ENCODE measurements at regions not wholly inside any gene's neighbourhood (a gene's known extent, or its start where the extent isn't known, plus 50 kb on each side); places are given as distances from the start of the nearest gene placed in this dataset.

DNA sequence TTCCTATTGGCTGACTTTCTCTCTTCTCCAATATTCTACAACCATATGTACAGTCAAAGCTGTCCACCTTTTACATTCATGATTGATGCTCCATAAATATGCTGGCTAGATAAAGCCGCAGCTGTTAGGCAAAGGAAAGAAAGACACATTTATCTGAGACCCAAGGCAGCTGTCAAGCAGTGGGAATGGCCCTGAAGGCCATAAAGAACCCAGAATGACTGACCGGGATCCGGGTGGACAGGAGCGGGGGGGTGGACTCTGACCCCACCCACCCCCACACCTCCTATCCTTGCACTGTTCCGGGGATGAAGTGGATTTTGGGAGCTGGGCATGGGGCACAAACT lies 116.4 kb downstream of the RTP5 start:
- Mint-ChIP-seq H3K4me3 (no peak overlapping the region), H3K27me3 (ENCODE audit: low read depth) (peaks cover 3% of the 10 kb centered on the region), H3K36me3 (no peaks in the 10 kb centered on the region), H3K27ac (no peak overlapping the region), H3K4me1 (no peaks in the 10 kb centered on the region), H3K9me3 (peaks cover 15% of the 10 kb centered on the region)
- no peak for DNase-seq (ENCODE audit: low spot score in 2 of 2, unreplicated experiment in 2 of 2)
- TF ChIP-seq, protein P1, sequence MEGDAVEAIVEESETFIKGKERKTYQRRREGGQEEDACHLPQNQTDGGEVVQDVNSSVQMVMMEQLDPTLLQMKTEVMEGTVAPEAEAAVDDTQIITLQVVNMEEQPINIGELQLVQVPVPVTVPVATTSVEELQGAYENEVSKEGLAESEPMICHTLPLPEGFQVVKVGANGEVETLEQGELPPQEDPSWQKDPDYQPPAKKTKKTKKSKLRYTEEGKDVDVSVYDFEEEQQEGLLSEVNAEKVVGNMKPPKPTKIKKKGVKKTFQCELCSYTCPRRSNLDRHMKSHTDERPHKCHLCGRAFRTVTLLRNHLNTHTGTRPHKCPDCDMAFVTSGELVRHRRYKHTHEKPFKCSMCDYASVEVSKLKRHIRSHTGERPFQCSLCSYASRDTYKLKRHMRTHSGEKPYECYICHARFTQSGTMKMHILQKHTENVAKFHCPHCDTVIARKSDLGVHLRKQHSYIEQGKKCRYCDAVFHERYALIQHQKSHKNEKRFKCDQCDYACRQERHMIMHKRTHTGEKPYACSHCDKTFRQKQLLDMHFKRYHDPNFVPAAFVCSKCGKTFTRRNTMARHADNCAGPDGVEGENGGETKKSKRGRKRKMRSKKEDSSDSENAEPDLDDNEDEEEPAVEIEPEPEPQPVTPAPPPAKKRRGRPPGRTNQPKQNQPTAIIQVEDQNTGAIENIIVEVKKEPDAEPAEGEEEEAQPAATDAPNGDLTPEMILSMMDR (IDR thresholded peaks at IDR 0.05; ENCODE audit: unreplicated experiment): no peak

DNA sequence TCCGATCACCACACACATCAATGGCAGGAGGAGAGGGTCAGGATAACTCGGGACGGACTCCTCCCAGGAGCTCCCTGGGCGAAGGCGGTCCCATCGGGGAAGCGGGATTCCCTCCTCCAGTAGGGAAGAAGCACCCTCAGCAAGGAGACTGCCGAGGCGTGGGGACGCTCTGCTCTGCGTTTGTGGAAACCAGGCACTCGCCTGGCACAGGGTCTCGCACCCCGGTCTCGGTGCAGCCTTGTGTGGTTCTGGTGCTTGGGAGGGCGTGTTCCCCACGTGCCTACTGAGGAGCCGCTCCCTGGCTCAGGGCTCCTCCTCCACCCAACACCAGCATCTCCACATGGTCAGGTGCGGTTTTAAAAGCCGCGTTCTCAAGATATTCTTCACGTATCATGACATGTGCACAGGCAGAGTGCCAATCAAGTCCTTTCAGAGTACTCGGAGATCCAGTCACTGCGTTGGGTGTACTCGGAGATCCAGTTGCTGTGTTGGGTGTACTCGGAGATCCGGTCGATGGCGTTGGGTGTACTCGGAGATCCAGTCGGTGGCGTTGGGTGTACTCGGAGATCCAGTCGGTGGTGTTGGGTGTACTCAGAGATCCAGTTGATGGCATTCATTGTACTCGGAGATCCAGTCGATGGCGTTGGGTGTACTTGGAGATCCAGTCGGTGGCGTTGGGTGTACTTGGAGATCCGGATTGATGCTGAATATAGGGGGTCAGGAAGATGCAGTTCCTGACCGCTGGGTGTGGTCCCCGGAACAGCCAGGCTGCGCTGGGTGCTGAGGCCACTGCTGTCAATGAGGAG lies 117.5 kb downstream of the RTP5 start:
- H3K9me3 Mint-ChIP-seq: peaks cover 15% of the 10 kb centered on the region
- H3K36me3 Mint-ChIP-seq: no peaks in the 10 kb centered on the region
- TF ChIP-seq, protein P1 (IDR thresholded peaks at IDR 0.05; ENCODE audit: unreplicated experiment): no peak

GRCh38 chr2:241987726-241988125 lies 118.2 kb downstream of the RTP5 start:
- Mint-ChIP-seq H3K4me3 (no peak overlapping the region), H3K27ac (no peak overlapping the region), H3K27me3 (ENCODE audit: low read depth) (peaks cover 3% of the 10 kb centered on the region), H3K4me1 (no peaks in the 10 kb centered on the region), H3K36me3 (no peaks in the 10 kb centered on the region), H3K9me3 (peaks cover 15% of the 10 kb centered on the region)
- TF ChIP-seq, protein P1 (IDR thresholded peaks at IDR 0.05; ENCODE audit: unreplicated experiment): no peak
- peak in 1 of 2 experiments; percentile 33 for DNase-seq (ENCODE audit: low spot score in 2 of 2, unreplicated experiment in 2 of 2)

More for the DNA sequence above, 117.5 kb downstream of the RTP5 start:
- peak in 1 of 2 experiments; percentile 16 for DNase-seq (ENCODE audit: low spot score in 2 of 2, unreplicated experiment in 2 of 2)
- Mint-ChIP-seq H3K27me3 (ENCODE audit: low read depth) (peaks cover 3% of the 10 kb centered on the region), H3K4me3 (no peak overlapping the region), H3K4me1 (no peaks in the 10 kb centered on the region), H3K27ac (no peak overlapping the region)

DNA sequence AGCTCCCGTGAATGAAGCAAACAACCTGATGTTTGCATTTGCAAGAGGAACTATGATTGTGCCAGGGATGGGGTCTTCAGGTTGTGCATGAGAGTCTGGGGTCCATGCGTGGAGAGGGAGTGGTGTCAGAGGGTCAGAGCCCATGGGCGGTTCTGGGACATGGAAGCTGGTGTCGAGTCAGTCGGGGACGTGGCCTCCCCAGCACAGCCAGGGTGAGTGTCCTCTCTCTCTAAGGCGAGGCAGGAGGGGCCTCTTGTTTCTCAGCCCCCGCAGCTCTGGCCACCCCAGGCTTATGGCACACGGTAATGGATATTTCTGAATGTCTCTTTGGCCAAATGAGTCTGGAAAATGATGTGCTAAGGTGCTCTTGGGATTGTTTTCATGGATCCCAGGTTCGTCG lies 118.6 kb downstream of the RTP5 start:
- Mint-ChIP-seq H3K4me1 (no peaks in the 10 kb centered on the region), H3K27ac (no peak overlapping the region), H3K27me3 (ENCODE audit: low read depth) (peaks cover 3% of the 10 kb centered on the region), H3K36me3 (no peaks in the 10 kb centered on the region), H3K4me3 (no peak overlapping the region), H3K9me3 (peaks cover 15% of the 10 kb centered on the region)
- DNase-seq (ENCODE audit: low spot score in 2 of 2, unreplicated experiment in 2 of 2): no peak
- TF ChIP-seq, protein P1 (IDR thresholded peaks at IDR 0.05; ENCODE audit: unreplicated experiment): no peak

DNA sequence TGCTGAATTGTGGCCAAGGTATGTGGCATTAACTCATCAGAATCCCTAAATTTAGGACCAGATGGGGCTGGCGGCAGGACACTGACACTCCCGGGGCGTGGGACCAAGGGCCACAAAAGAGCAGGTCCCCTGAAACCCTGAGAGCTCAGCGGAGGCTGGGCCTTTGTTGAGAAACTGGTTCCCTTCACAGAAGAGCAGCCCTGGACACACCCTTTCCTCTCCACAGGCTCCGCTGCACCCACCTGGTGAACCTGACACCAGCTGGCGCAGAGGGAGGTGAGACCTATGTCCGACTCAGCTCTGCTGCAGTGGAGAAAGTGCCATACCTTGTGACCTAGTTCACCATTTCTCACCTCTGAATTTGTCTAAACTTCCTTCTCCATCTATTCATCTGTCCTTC lies 119.5 kb downstream of the RTP5 start:
- H3K36me3 Mint-ChIP-seq: no peaks in the 10 kb centered on the region
- H3K9me3 Mint-ChIP-seq: peaks cover 15% of the 10 kb centered on the region
- H3K27ac Mint-ChIP-seq: no peak overlapping the region
- peaks cover 3% of the 10 kb centered on the region for H3K27me3 Mint-ChIP-seq (ENCODE audit: low read depth)
- TF ChIP-seq, protein P1 (IDR thresholded peaks at IDR 0.05; ENCODE audit: unreplicated experiment): no peak
- no peak overlapping the region for H3K4me3 Mint-ChIP-seq
- no peak for DNase-seq (ENCODE audit: low spot score in 2 of 2, unreplicated experiment in 2 of 2)
- H3K4me1 Mint-ChIP-seq: no peaks in the 10 kb centered on the region

All from mesothelial cell of epicardium (in vitro differentiated cells).